ENCODE measurements at regions not wholly inside any gene's neighbourhood (a gene's known extent, or its start where the extent isn't known, plus 50 kb on each side); places are given as distances from the start of the nearest gene placed in this dataset.

- Histone ChIP-seq H4K20me1 (replicated peaks; ENCODE audit: insufficient read depth) (no peaks in the 10 kb centered on the region), H3K4me1 (ENCODE audit: insufficient read depth) (peaks cover 7% of the 10 kb centered on the region; the same call in 1 of the 2 replicates), H3F3A (replicated peaks; ENCODE audit: low read depth) (peaks cover 12% of the 10 kb centered on the region; the same call in 1 of the 2 replicates), H2AFZ (no peak overlapping the region), H3K36me3 (ENCODE audit: insufficient read depth) (no peaks in the 10 kb centered on the region), H3K79me2 (replicated peaks; ENCODE audit: insufficient read depth) (0 out of 2 replicates have a peak, but pooled peaks cover 6% of the 10 kb centered on the region), H3K4me2 (no peak overlapping the region), H3K27me3 (ENCODE audit: insufficient read depth) (no peaks in the 10 kb centered on the region), H3K27ac (ENCODE audit: low read depth) (no peak overlapping the region), H3K9me2 (ENCODE audit: insufficient read depth) (no peaks in the 10 kb centered on the region), H3K4me3 (no peak overlapping the region)
- Mint-ChIP-seq H3K27me3 (ENCODE audit: insufficient read depth, low read depth, poor library complexity) (peaks cover 13% of the 10 kb centered on the region), H3K36me3 (ENCODE audit: low read depth) (peaks cover 2% of the 10 kb centered on the region; the same call in 1 of the 3 replicates), H3K27ac (no peak overlapping the region), H3K9me3 (no peaks in the 10 kb centered on the region; the same call in 2 of the 3 replicates), H3K4me3 (no peak overlapping the region), H3K4me1 (peaks cover 45% of the 10 kb centered on the region)
- no peak for TF ChIP-seq CTCF (conservative IDR thresholded peaks at IDR 0.05; ENCODE audit: low read depth in 2 of 2)
- TF ChIP-seq NANOG (IDR thresholded peaks at IDR 0.05; ENCODE audit: borderline replicate concordance) = no peak
- TF ChIP-seq REST (IDR thresholded peaks at IDR 0.05; ENCODE audit: unreplicated experiment) = no peak
- TF ChIP-seq EZH2 (IDR thresholded peaks at IDR 0.05; ENCODE audit: low read depth, unreplicated experiment) = no peak
- no peak for TF ChIP-seq ZNF114 (CRISPR knock-in tag; IDR thresholded peaks at IDR 0.05)
- TF ChIP-seq ETS1 (IDR thresholded peaks at IDR 0.05) = no peak
- no peak for TF ChIP-seq ZNF462 (CRISPR knock-in tag; IDR thresholded peaks at IDR 0.05)
- TF ChIP-seq JUNB (IDR thresholded peaks at IDR 0.05; ENCODE audit: unreplicated experiment) = no peak
- TF ChIP-seq STAT1 (IDR thresholded peaks at IDR 0.05; ENCODE audit: unreplicated experiment) = no peak
- no peak for TF ChIP-seq EZH2phosphoT487 (IDR thresholded peaks at IDR 0.05; ENCODE audit: unreplicated experiment)
- no peak for TF ChIP-seq CREB1 (CRISPR knock-in tag; IDR thresholded peaks at IDR 0.05; ENCODE audit: low read depth)
- TF ChIP-seq POLR2AphosphoS5 (IDR thresholded peaks at IDR 0.05; ENCODE audit: low read depth) = no peak
- no peak for TF ChIP-seq ZNF331 (CRISPR knock-in tag; IDR thresholded peaks at IDR 0.05; ENCODE audit: low read depth)
- ATAC-seq (no peak), DNase-seq (ENCODE audit: low spot score) (no peak)
Observed at GRCh38 chr7:86629-87028, 105.7 kb upstream of the FAM20C start.

All from GM23338 (cell line).